H1 (cell line): ENCODE measurements at regions not wholly inside any gene's neighbourhood (a gene's known extent, or its start where the extent isn't known, plus 50 kb on each side); places are given as distances from the start of the nearest gene placed in this dataset.

Experiments
- CTCF ChIA-PET: fragments of 300-600 bp; sonication (Branson Sonifier 250); formaldehyde crosslinking; loops from one replicate; lab custom pipeline; 2021; ENCODE audit not compliant: partially characterized antibody; lab: Charles Lee
- POLR2A ChIA-PET: fragments of 300-600 bp; sonication (Branson Sonifier 250); formaldehyde crosslinking; loops from one replicate; lab custom pipeline; 2021; ENCODE audit warnings: inconsistent platforms; ENCODE audit not compliant: partially characterized antibody; lab: Charles Lee
- DNase-seq, 2 experiments: peaks; one replicate each; pipeline versions ENCODE4 v3.0.0 to v3.0.0-alpha.2; 2010 to 2022; ENCODE audit warnings: low spot score in 2 of 2, low read depth in 1 of 2, mixed read lengths in 1 of 2
- FAIRE-seq: peaks from 2 replicates; lab custom pipeline; 2011; peaks lifted over from hg19 to GRCh38; lab: Jason Lieb, UNC
- H2AFZ ChIP-seq: 2 replicates; pipeline ENCODE4 v1.8.1; 2012; ENCODE audit warnings: low read length, inconsistent platforms
- H2AK5ac ChIP-seq: 2 replicates; pipeline ENCODE4 v1.6.1; 2013; ENCODE audit warnings: low read depth, low read length
- H2BK120ac ChIP-seq: replicated peaks from 2 replicates; pipeline ENCODE3; 2013; ENCODE audit warnings: low read depth, low read length, inconsistent platforms
- H2BK12ac ChIP-seq: 2 replicates; pipeline ENCODE4 v1.6.1; 2013; ENCODE audit warnings: low read depth, low read length
- H2BK15ac ChIP-seq: 2 replicates; pipeline ENCODE4 v1.6.1; 2013; ENCODE audit warnings: low read length
- H2BK20ac ChIP-seq: 2 replicates; pipeline ENCODE4 v1.6.1; 2013; ENCODE audit warnings: low read length
- H2BK5ac ChIP-seq: 2 replicates; pipeline ENCODE4 v1.6.1; 2013; ENCODE audit warnings: low read depth, low read length
- H3K14ac ChIP-seq: 2 replicates; pipeline ENCODE4 v1.6.1; 2013; ENCODE audit warnings: inconsistent platforms; ENCODE audit not compliant: insufficient read length
- H3K18ac ChIP-seq: 2 replicates; pipeline ENCODE4 v1.6.1; 2013; ENCODE audit warnings: low read length; ENCODE audit errors: extremely low read depth
- H3K23ac ChIP-seq: 2 replicates; pipeline ENCODE4 v1.6.1; 2013; ENCODE audit warnings: inconsistent platforms; ENCODE audit not compliant: insufficient read length
- H3K23me2 ChIP-seq: 2 replicates; pipeline ENCODE4 v1.6.1; 2013; ENCODE audit warnings: low read depth, low read length
- H3K27ac ChIP-seq: 2 replicates; pipeline ENCODE4 v1.6.1; 2011; ENCODE audit warnings: low read depth, low read length, inconsistent platforms
- H3K27me3 ChIP-seq, 4 experiments: replicated peaks in 1 of 4; 1 replicate in 1 of 4; 2 replicates in 3 of 4; pipeline versions ENCODE4 v1.6.1 to v1.8.1; 2011 to 2013; ENCODE audit warnings: low read length in 3 of 4, mild to moderate bottlenecking in 3 of 4, inconsistent platforms in 2 of 4, mixed read lengths in 2 of 4, moderate library complexity in 1 of 4; ENCODE audit not compliant: control insufficient read depth in 3 of 4, insufficient read depth in 3 of 4; ENCODE audit errors: extremely low read depth in 1 of 4
- H3K36me3 ChIP-seq, 4 experiments: 2 replicates each; pipeline versions ENCODE4 v1.6.1 to v1.8.1; 2011 to 2013; ENCODE audit warnings: mild to moderate bottlenecking in 4 of 4, low read length in 3 of 4, moderate library complexity in 2 of 4, control low read depth in 1 of 4, inconsistent platforms in 1 of 4; ENCODE audit not compliant: insufficient read depth in 4 of 4, control insufficient read depth in 2 of 4
- H3K4ac ChIP-seq: replicated peaks from 2 replicates; pipeline ENCODE3; 2013; ENCODE audit warnings: low read length, low read depth, mixed read lengths, inconsistent platforms; ENCODE audit not compliant: insufficient read length
- H3K4me1 ChIP-seq, 4 experiments: replicated peaks in 1 of 4; 1 replicate in 1 of 4; 2 replicates in 3 of 4; pipeline versions ENCODE4 v1.6.1 to v1.8.1; 2011 to 2013; ENCODE audit warnings: low read length in 3 of 4, inconsistent platforms in 2 of 4, mixed read lengths in 1 of 4; ENCODE audit not compliant: insufficient read depth in 4 of 4, control insufficient read depth in 3 of 4
- H3K4me2 ChIP-seq, 2 experiments: 2 replicates each; pipeline versions ENCODE4 v1.6.1 to v1.8.1; 2011 to 2013; ENCODE audit warnings: low read depth in 2 of 2, low read length in 2 of 2, control low read depth in 1 of 2, inconsistent platforms in 1 of 2, mild to moderate bottlenecking in 1 of 2; ENCODE audit not compliant: insufficient read depth in 1 of 2
- H3K4me3 ChIP-seq, 4 experiments: fragments of 200-600, 300-600 bp in 1 of 4; sonication (generic), shearing (Covaris generic), sonication (Bioruptor Twin) in 1 of 4; 2 replicates each; pipeline versions ENCODE4 v1.5.1 to v1.8.1; 2011 to 2016; ENCODE audit warnings: low read length in 4 of 4, low read depth in 3 of 4, control low read depth in 2 of 4, inconsistent platforms in 2 of 4, mild to moderate bottlenecking in 2 of 4, mixed read lengths in 1 of 4, moderate library complexity in 1 of 4; ENCODE audit not compliant: insufficient read depth in 2 of 4; ENCODE audit errors: extremely low read depth in 1 of 4
- H3K56ac ChIP-seq: replicated peaks from 2 replicates; pipeline ENCODE3; 2013; ENCODE audit warnings: low read depth, mild to moderate bottlenecking, mixed read lengths, low read length, inconsistent platforms; ENCODE audit not compliant: insufficient read length
- H3K79me1 ChIP-seq: 2 replicates; pipeline ENCODE4 v1.6.1; 2013; ENCODE audit warnings: low read depth, low read length, control low read depth
- H3K79me2 ChIP-seq, 2 experiments: 2 replicates each; pipeline versions ENCODE4 v1.6.1 to v1.8.1; 2012 to 2013; ENCODE audit warnings: low read length in 2 of 2, mild to moderate bottlenecking in 2 of 2, inconsistent platforms in 1 of 2; ENCODE audit not compliant: insufficient read depth in 2 of 2, control insufficient read depth in 1 of 2
- H3K9ac ChIP-seq, 4 experiments: replicated peaks in 1 of 4; 1 replicate in 1 of 4; 2 replicates in 3 of 4; pipeline versions ENCODE4 v1.6.1 to v1.8.1; 2011 to 2013; ENCODE audit warnings: low read depth in 3 of 4, low read length in 3 of 4, control low read depth in 2 of 4, mild to moderate bottlenecking in 2 of 4, moderate library complexity in 2 of 4, inconsistent platforms in 1 of 4; ENCODE audit errors: extremely low read depth in 1 of 4
- H3K9me3 ChIP-seq, 2 experiments: 2 replicates each; pipeline versions ENCODE4 v1.6.1 to v1.8.1; 2012 to 2013; ENCODE audit warnings: mild to moderate bottlenecking in 2 of 2, moderate library complexity in 2 of 2, control low read depth in 1 of 2, inconsistent platforms in 1 of 2, low read depth in 1 of 2, low read length in 1 of 2, mixed read lengths in 1 of 2; ENCODE audit not compliant: insufficient read depth in 2 of 2
- H4K20me1 ChIP-seq, 2 experiments: replicated peaks in 1 of 2; 2 replicates each; pipeline versions ENCODE3 to v1.8.1; 2011 to 2013; ENCODE audit warnings: inconsistent platforms in 2 of 2, low read length in 2 of 2, mild to moderate bottlenecking in 1 of 2; ENCODE audit not compliant: insufficient read depth in 2 of 2, control insufficient read depth in 1 of 2
- H4K5ac ChIP-seq: 2 replicates; pipeline ENCODE4 v1.6.1; 2013; ENCODE audit warnings: low read length, low read depth, mixed read lengths, inconsistent platforms; ENCODE audit not compliant: insufficient read length
- H4K8ac ChIP-seq: 2 replicates; pipeline ENCODE4 v1.8.0; 2013; ENCODE audit warnings: mild to moderate bottlenecking, moderate library complexity, low read length, inconsistent platforms; ENCODE audit not compliant: insufficient read depth; ENCODE audit errors: extremely low read depth
- H4K91ac ChIP-seq: replicated peaks from 2 replicates; pipeline ENCODE3; 2013; ENCODE audit warnings: low read length, mixed read lengths, inconsistent platforms; ENCODE audit not compliant: insufficient read length
- ASH2L ChIP-seq: fragments of 200-600, 300-600 bp; sonication (generic); IDR thresholded peaks from one replicate; pipeline ENCODE4 v1.7.1; 2017; ENCODE audit warnings: low read length
- POU5F1 ChIP-seq: IDR thresholded peaks from 2 replicates; pipeline ENCODE4 v1.6.1; 2011; ENCODE audit warnings: low read depth, mild to moderate bottlenecking, low read length, moderate library complexity
- SRF ChIP-seq: IDR thresholded peaks from 2 replicates; pipeline ENCODE4 v1.6.1; 2011; ENCODE audit warnings: mild to moderate bottlenecking, low read depth, low read length, moderate library complexity
- TAF7 ChIP-seq: optimal IDR thresholded peaks from 2 replicates; pipeline ENCODE3; 2011; ENCODE audit warnings: low read depth, mild to moderate bottlenecking, inconsistent platforms, low read length, moderate library complexity, borderline replicate concordance
- TCF12 ChIP-seq: IDR thresholded peaks from 2 replicates; pipeline ENCODE4 v1.6.1; 2011; ENCODE audit warnings: low read depth, mild to moderate bottlenecking, low read length
- YY1 ChIP-seq: IDR thresholded peaks from 2 replicates; pipeline ENCODE4 v1.6.1; 2011; ENCODE audit warnings: low read depth, mild to moderate bottlenecking, low read length
- WGBS, 2 experiments: shearing (Covaris generic) in 1 of 2; methylation state at CpG; one replicate each; pipeline versions ENCODE4 v1.1.6 to v1.1.7; 2013 to 2015; ENCODE audit warnings: low lambda C conversion rate in 2 of 2, mixed read lengths in 2 of 2, inconsistent platforms in 1 of 2, low coverage in 1 of 2, missing lambda C conversion rate in 1 of 2; ENCODE audit not compliant: insufficient replicate concordance in 2 of 2, insufficient coverage in 1 of 2, insufficient read length in 1 of 2; ENCODE audit errors: extremely low coverage in 1 of 2, missing lambda C conversion rate in 1 of 2; 5-methylcytosine and 5-hydroxymethylcytosine counted together

DNA sequence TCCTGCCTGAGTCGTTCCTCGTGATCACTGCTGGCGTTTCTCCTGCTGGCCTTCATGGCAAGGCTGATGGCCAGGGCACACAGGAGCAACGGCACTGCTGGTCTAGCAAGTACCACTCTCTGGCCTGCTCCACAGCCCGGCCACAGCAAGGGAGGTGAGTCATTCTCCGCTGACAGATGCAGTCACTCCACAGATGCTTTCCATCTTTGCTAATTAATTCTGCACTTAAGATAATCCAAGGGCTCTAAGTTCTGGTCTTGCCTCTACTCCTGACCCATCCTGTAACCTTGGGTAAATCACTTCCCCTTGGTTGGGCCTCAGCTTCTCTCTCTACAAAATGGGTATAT lies 244.4 kb downstream of the RPS24 start:
- H3K23ac ChIP-seq, result no peak overlapping the region
- H3K4me1 ChIP-seq, result peaks cover 0 to 8% (median 5%) of the 10 kb centered on the region in 4 experiments; a peak in 6 of 7 replicates
- no peaks in the 10 kb centered on the region for H3K23me2 ChIP-seq
- ChIA-PET POLR2A (no interaction called here), CTCF (interaction anchor here (1.5 to 10.4 kb wide), 3 partner anchors 16 to 46 kb away, joined by 5 to 94 read pairs (median 7); no protein-coding TSS in a partner anchor)
- whole genome bisulfite sequencing, 2 experiments, result 92% methylated on average over 6 of the region's 6 CpGs; no CpG with 5 or more reads in 1 of the 2 experiments
- H4K20me1 ChIP-seq, result no peaks in the 10 kb centered on the region
- no peak for TF ChIP-seq POU5F1
- TF ChIP-seq YY1, result no peak
- no peak for TF ChIP-seq TAF7
- no peak for TF ChIP-seq ASH2L
- TF ChIP-seq SRF, result no peak
- TF ChIP-seq TCF12, result no peak
- no peak overlapping the region for H2AFZ ChIP-seq
- no peak overlapping the region for H3K27ac ChIP-seq
- FAIRE-seq (no peak), DNase-seq (no peak)
- H3K79me1 ChIP-seq, result no peaks in the 10 kb centered on the region
- no peak overlapping the region for H4K5ac ChIP-seq
- H2AK5ac ChIP-seq, result peak overlapping the region; percentile 11; the same call in 1 of the 2 replicates
- no peak overlapping the region for H3K14ac ChIP-seq
- 0 out of 2 replicates have a peak overlapping the region, but pooled peaks have one; percentile 8 for H2BK15ac ChIP-seq
- no peaks in the 10 kb centered on the region for H3K27me3 ChIP-seq
- H3K79me2 ChIP-seq, result no peaks in the 10 kb centered on the region
- no peak overlapping the region for H2BK5ac ChIP-seq
- 0 out of 2 replicates have a peak overlapping the region, but pooled peaks have one; percentile 48 for H2BK20ac ChIP-seq
- no peak overlapping the region for H2BK12ac ChIP-seq
- no peak overlapping the region for H3K4ac ChIP-seq
- H3K56ac ChIP-seq, result no peak overlapping the region
- no peak overlapping the region for H4K91ac ChIP-seq
- no peaks in the 10 kb centered on the region for H3K9me3 ChIP-seq
- no peak overlapping the region for H3K4me2 ChIP-seq
- no peaks in the 10 kb centered on the region for H3K36me3 ChIP-seq
- no peak overlapping the region for H3K9ac ChIP-seq
- H2BK120ac ChIP-seq, result no peak overlapping the region
- H3K4me3 ChIP-seq, result no peak overlapping the region
- H3K18ac ChIP-seq, result no peak overlapping the region
- H4K8ac ChIP-seq, result no peak overlapping the region
